ENCODE measurements at regions not wholly inside any gene's neighbourhood (a gene's known extent, or its start where the extent isn't known, plus 50 kb on each side); places are given as distances from the start of the nearest gene placed in this dataset.

DNA sequence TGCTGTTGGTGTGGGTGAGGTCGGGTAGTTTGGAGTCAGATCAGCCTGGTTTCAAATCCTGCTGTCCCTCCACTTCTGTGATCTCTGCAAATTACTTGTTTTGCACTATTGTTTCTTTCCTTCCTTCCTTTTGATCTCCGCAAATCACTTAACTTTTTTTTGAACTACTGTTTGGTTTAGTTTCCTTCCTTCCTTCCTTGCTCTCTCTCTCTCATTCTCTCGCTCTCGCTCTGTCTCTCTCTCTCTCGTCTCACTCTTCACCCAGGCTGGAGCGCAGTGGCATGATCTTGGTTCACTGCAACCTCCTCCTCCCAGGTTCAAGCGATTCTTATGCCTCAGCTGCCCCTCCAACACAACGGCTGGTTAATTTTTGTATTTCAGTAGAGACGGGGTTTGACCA is 141.6 kb upstream of the ITGA6 start:
- TF ChIP-seq, protein P1, sequence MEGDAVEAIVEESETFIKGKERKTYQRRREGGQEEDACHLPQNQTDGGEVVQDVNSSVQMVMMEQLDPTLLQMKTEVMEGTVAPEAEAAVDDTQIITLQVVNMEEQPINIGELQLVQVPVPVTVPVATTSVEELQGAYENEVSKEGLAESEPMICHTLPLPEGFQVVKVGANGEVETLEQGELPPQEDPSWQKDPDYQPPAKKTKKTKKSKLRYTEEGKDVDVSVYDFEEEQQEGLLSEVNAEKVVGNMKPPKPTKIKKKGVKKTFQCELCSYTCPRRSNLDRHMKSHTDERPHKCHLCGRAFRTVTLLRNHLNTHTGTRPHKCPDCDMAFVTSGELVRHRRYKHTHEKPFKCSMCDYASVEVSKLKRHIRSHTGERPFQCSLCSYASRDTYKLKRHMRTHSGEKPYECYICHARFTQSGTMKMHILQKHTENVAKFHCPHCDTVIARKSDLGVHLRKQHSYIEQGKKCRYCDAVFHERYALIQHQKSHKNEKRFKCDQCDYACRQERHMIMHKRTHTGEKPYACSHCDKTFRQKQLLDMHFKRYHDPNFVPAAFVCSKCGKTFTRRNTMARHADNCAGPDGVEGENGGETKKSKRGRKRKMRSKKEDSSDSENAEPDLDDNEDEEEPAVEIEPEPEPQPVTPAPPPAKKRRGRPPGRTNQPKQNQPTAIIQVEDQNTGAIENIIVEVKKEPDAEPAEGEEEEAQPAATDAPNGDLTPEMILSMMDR (conservative IDR thresholded peaks at IDR 0.05; ENCODE audit: low read depth, low read length): no peak
- TF ChIP-seq EZH2 (IDR thresholded peaks at IDR 0.05; ENCODE audit: borderline replicate concordance, low read depth, low read length, poor library complexity, severe bottlenecking): no peak
